ENCODE measurements at regions not wholly inside any gene's neighbourhood (a gene's known extent, or its start where the extent isn't known, plus 50 kb on each side); places are given as distances from the start of the nearest gene placed in this dataset.

GRCh38 chr4:162675661-162676060 lies 491.0 kb downstream of the NAF1 start:
- no peak for TF ChIP-seq CTCF (IDR thresholded peaks at IDR 0.05)
- TF ChIP-seq POLR2AphosphoS5 (IDR thresholded peaks at IDR 0.05): no peak
- no peak for TF ChIP-seq POLR2A (IDR thresholded peaks at IDR 0.05)
